OCI-LY7 (cell line): ENCODE measurements at regions not wholly inside any gene's neighbourhood (a gene's known extent, or its start where the extent isn't known, plus 50 kb on each side); places are given as distances from the start of the nearest gene placed in this dataset.

Experiments used
- BruUV-seq: library from RNA; stranded (reverse); fragments of 400-500 nt; replicated peaks from 2 replicates; lab custom pipeline; 2021; lab: Mats Ljungman, UMichigan
- CTCF ChIA-PET: fragments of 300-600 bp; sonication (Branson Sonifier 250); formaldehyde crosslinking; loops from one replicate; lab custom pipeline; 2022; ENCODE audit warnings: antibody characterized with exemption; ENCODE audit not compliant: unreplicated experiment; lab: Charles Lee
- POLR2A ChIA-PET: fragments of 300-600 bp; sonication (Branson Sonifier 250); formaldehyde crosslinking; loops from one replicate; lab custom pipeline; 2022; ENCODE audit warnings: antibody characterized with exemption; lab: Charles Lee
- DNase-seq: peaks from one replicate; pipeline ENCODE4 v3.0.0-alpha.2; 2015; ENCODE audit warnings: low spot score
- H2AFZ ChIP-seq: fragments of 200-600 bp; sonication (generic), shearing (Covaris generic); 2 replicates; pipeline ENCODE4 v1.6.1; 2014; ENCODE audit warnings: mild to moderate bottlenecking, antibody characterized with exemption, low read length, moderate library complexity
- H3K27ac ChIP-seq: fragments of 200-600 bp; sonication (generic); 2 replicates; pipeline ENCODE4 v1.5.1; 2014; ENCODE audit warnings: mixed run types, low read depth, mild to moderate bottlenecking, moderate library complexity, low read length, inconsistent platforms; ENCODE audit not compliant: poor library complexity, severe bottlenecking
- H3K36me3 ChIP-seq: fragments of 200-600 bp; sonication (generic); 2 replicates; pipeline ENCODE4 v1.6.1; 2014; ENCODE audit warnings: mild to moderate bottlenecking, antibody characterized with exemption, low read length, moderate library complexity, mixed read lengths; ENCODE audit not compliant: insufficient read depth
- H3K4me1 ChIP-seq: fragments of 200-600 bp; sonication (generic); 2 replicates; pipeline ENCODE4 v1.5.1; 2014; ENCODE audit warnings: mild to moderate bottlenecking, low read length; ENCODE audit not compliant: insufficient read depth, poor library complexity, severe bottlenecking
- H3K4me2 ChIP-seq: fragments of 200-600 bp; sonication (generic); 2 replicates; pipeline ENCODE4 v1.6.1; 2014; ENCODE audit warnings: mild to moderate bottlenecking, low read length
- H3K4me3 ChIP-seq: fragments of 200-600 bp; sonication (generic); 2 replicates; pipeline ENCODE4 v1.5.1; 2014; ENCODE audit warnings: mild to moderate bottlenecking, low read depth, low read length; ENCODE audit not compliant: poor library complexity, severe bottlenecking
- H3K79me2 ChIP-seq: fragments of 200-600 bp; sonication (generic); 2 replicates; pipeline ENCODE4 v1.6.1; 2016; ENCODE audit warnings: low read depth, mild to moderate bottlenecking, low read length, moderate library complexity, mixed read lengths; ENCODE audit not compliant: insufficient read depth
- H3K9me2 ChIP-seq: fragments of 200-600 bp; sonication (generic); 2 replicates; pipeline ENCODE4 v1.6.1; 2016; ENCODE audit warnings: mild to moderate bottlenecking, low read length, mixed read lengths; ENCODE audit not compliant: insufficient read depth
- H3K9me3 ChIP-seq: fragments of 200-600 bp; sonication (generic); 2 replicates; pipeline ENCODE4 v1.6.1; 2014; ENCODE audit warnings: mild to moderate bottlenecking, mixed run types, low read length, mixed read lengths
- H4K20me1 ChIP-seq: fragments of 200-600 bp; sonication (generic); 2 replicates; pipeline ENCODE4 v1.6.1; 2014; ENCODE audit warnings: mild to moderate bottlenecking, antibody characterized with exemption, low read length, moderate library complexity, mixed read lengths; ENCODE audit not compliant: insufficient read depth
- CTCF ChIP-seq: fragments of 200-600 bp; sonication (generic); conservative IDR thresholded peaks from 2 replicates; pipeline ENCODE4 v1.5.1; 2014; ENCODE audit warnings: mild to moderate bottlenecking, antibody characterized with exemption, low read length, moderate library complexity, mixed read lengths
- EZH2phosphoT487 ChIP-seq: fragments of 200-600 bp; sonication (generic); IDR thresholded peaks from 2 replicates; pipeline ENCODE4 v1.6.1; 2018; ENCODE audit warnings: low read depth, borderline replicate concordance, mild to moderate bottlenecking, mixed run types, antibody characterized with exemption, low read length, moderate library complexity, mixed read lengths
- intact Hi-C: fragments of 100-400 bp; cut with micrococcal nuclease; formaldehyde crosslinking; loops from one replicate; pipeline ENCODE4 v1.10.0; 2022; ENCODE audit not compliant: unreplicated experiment

- H3K4me3 ChIP-seq, result no peak overlapping the region
- no peaks in the 10 kb centered on the region for H3K9me2 ChIP-seq
- no TSS peak for BruUV-seq
- H3K4me2 ChIP-seq, result no peak overlapping the region
- TF ChIP-seq EZH2phosphoT487, result no peak
- TF ChIP-seq CTCF, result no peak
- no peak for DNase-seq
- H3K79me2 ChIP-seq, result no peaks in the 10 kb centered on the region
- no peak overlapping the region for H2AFZ ChIP-seq
- no peaks in the 10 kb centered on the region for H3K9me3 ChIP-seq
- no peaks in the 10 kb centered on the region for H3K36me3 ChIP-seq
- no peak overlapping the region for H3K27ac ChIP-seq
- CTCF ChIA-PET, result no interaction called here
- POLR2A ChIA-PET, result interaction anchor here (0.6 to 1.1 kb wide), 6 partner anchors 24 to 1439 kb away, joined by 3 to 4 read pairs (median 3); no protein-coding TSS in a partner anchor
- peaks cover 3% of the 10 kb centered on the region for H3K4me1 ChIP-seq
- intact Hi-C loops, result loop anchor here (10.0 kb wide), 1 partner anchor 1609 kb away; no protein-coding TSS in a partner anchor
- H4K20me1 ChIP-seq, result no peaks in the 10 kb centered on the region
These were observed 373.8 kb downstream of the ZEB2 start for GRCh38 chr2:144146076-144146475.

GRCh38 chr2:144143294-144144151 is 376.4 kb downstream of the ZEB2 start:
- TF ChIP-seq EZH2phosphoT487 (no peak), CTCF (no peak)
- Histone ChIP-seq H3K79me2 (no peaks in the 10 kb centered on the region), H4K20me1 (no peaks in the 10 kb centered on the region), H3K4me3 (no peak overlapping the region), H3K27ac (no peak overlapping the region), H2AFZ (no peak overlapping the region), H3K9me3 (no peaks in the 10 kb centered on the region), H3K4me1 (peaks cover 3% of the 10 kb centered on the region), H3K9me2 (no peaks in the 10 kb centered on the region), H3K36me3 (no peaks in the 10 kb centered on the region), H3K4me2 (no peak overlapping the region)
- DNase-seq, result peak; percentile 7
- POLR2A ChIA-PET, result interaction anchor here (0.5 kb wide), 1 partner anchor 1046 kb away, joined by 5 read pairs; no protein-coding TSS in a partner anchor
- BruUV-seq, result no TSS peak
- intact Hi-C loops, result loop anchor here (10.0 kb wide), 1 partner anchor 1611 kb away; no protein-coding TSS in a partner anchor
- CTCF ChIA-PET, result no interaction called here

GRCh38 chr2:144140891-144141290 is 379.0 kb downstream of the ZEB2 start:
- POLR2A ChIA-PET, result no interaction called here
- Histone ChIP-seq H3K4me3 (no peak overlapping the region), H3K9me3 (no peaks in the 10 kb centered on the region), H3K36me3 (no peaks in the 10 kb centered on the region), H3K4me2 (no peak overlapping the region), H3K27ac (no peak overlapping the region), H3K9me2 (no peaks in the 10 kb centered on the region), H3K79me2 (no peaks in the 10 kb centered on the region), H3K4me1 (peaks cover 3% of the 10 kb centered on the region), H2AFZ (no peak overlapping the region), H4K20me1 (no peaks in the 10 kb centered on the region)
- DNase-seq, result no peak
- TF ChIP-seq CTCF (no peak), EZH2phosphoT487 (no peak)
- intact Hi-C loops, result loop anchor here (10.0 kb wide), 1 partner anchor 1614 kb away; no protein-coding TSS in a partner anchor
- CTCF ChIA-PET, result no interaction called here
- no TSS peak for BruUV-seq
